ENCODE measurements at regions not wholly inside any gene's neighbourhood (a gene's known extent, or its start where the extent isn't known, plus 50 kb on each side); places are given as distances from the start of the nearest gene placed in this dataset.

- TF ChIP-seq POLR2A (IDR thresholded peaks at IDR 0.05) (no peak), CTCF (IDR thresholded peaks at IDR 0.05) (no peak)
- DNase-seq, result no peak
- intact Hi-C loops (cut with DNase I; ENCODE audit: low total_unique reads), result no loop called here
- Histone ChIP-seq H3K9me3 (no peaks in the 10 kb centered on the region), H3K4me3 (no peak overlapping the region), H3K27ac (no peak overlapping the region), H3K4me1 (no peaks in the 10 kb centered on the region), H3K27me3 (no peaks in the 10 kb centered on the region), H3K36me3 (no peaks in the 10 kb centered on the region)
Measured at GRCh38 chr5:10045376-10045775, 204.3 kb downstream of the ATPSCKMT start.

GRCh38 chr5:10036136-10036815 is 213.4 kb downstream of the ATPSCKMT start:
- Histone ChIP-seq H3K4me1 (no peaks in the 10 kb centered on the region), H3K36me3 (no peaks in the 10 kb centered on the region), H3K9me3 (no peaks in the 10 kb centered on the region), H3K27me3 (no peaks in the 10 kb centered on the region), H3K27ac (no peak overlapping the region), H3K4me3 (no peak overlapping the region)
- TF ChIP-seq POLR2A (IDR thresholded peaks at IDR 0.05) (no peak), CTCF (IDR thresholded peaks at IDR 0.05) (no peak)
- DNase-seq, result no peak
- intact Hi-C loops (cut with DNase I; ENCODE audit: low total_unique reads), result no loop called here

- no peak for TF ChIP-seq POLR2A (IDR thresholded peaks at IDR 0.05)
- no peak for TF ChIP-seq CTCF (IDR thresholded peaks at IDR 0.05)
- Histone ChIP-seq H3K4me3 (no peak overlapping the region), H3K27me3 (no peaks in the 10 kb centered on the region), H3K36me3 (no peaks in the 10 kb centered on the region), H3K27ac (no peak overlapping the region), H3K4me1 (no peaks in the 10 kb centered on the region), H3K9me3 (no peaks in the 10 kb centered on the region)
- intact Hi-C loops (cut with DNase I; ENCODE audit: low total_unique reads), result no loop called here
- no peak for DNase-seq
Measured at GRCh38 chr5:10034001-10034400, 215.7 kb downstream of the ATPSCKMT start.

GRCh38 chr5:10031817-10032216 is 217.9 kb downstream of the ATPSCKMT start:
- no peak for DNase-seq
- no peak for TF ChIP-seq POLR2A (IDR thresholded peaks at IDR 0.05)
- no peak for TF ChIP-seq CTCF (IDR thresholded peaks at IDR 0.05)
- intact Hi-C loops (cut with DNase I; ENCODE audit: low total_unique reads), result no loop called here
- H3K9me3 ChIP-seq, result no peaks in the 10 kb centered on the region
- H3K4me1 ChIP-seq, result no peaks in the 10 kb centered on the region
- H3K27me3 ChIP-seq, result no peaks in the 10 kb centered on the region
- no peak overlapping the region for H3K4me3 ChIP-seq
- no peaks in the 10 kb centered on the region for H3K36me3 ChIP-seq
- H3K27ac ChIP-seq, result no peak overlapping the region

GRCh38 chr5:10030219-10030831 is 219.4 kb downstream of the ATPSCKMT start:
- intact Hi-C loops (cut with DNase I; ENCODE audit: low total_unique reads), result no loop called here

More at GRCh38 chr5:10030219-10030831, 219.4 kb downstream of the ATPSCKMT start:
- Histone ChIP-seq H3K9me3 (no peaks in the 10 kb centered on the region), H3K4me1 (no peaks in the 10 kb centered on the region), H3K27me3 (no peaks in the 10 kb centered on the region), H3K4me3 (no peak overlapping the region), H3K27ac (no peak overlapping the region), H3K36me3 (no peaks in the 10 kb centered on the region)
- no peak for TF ChIP-seq CTCF (IDR thresholded peaks at IDR 0.05)
- no peak for TF ChIP-seq POLR2A (IDR thresholded peaks at IDR 0.05)
- DNase-seq, result no peak

All from uterus (tissue), 3 donors.